IMR-90 (cell line): ENCODE measurements at regions not wholly inside any gene's neighbourhood (a gene's known extent, or its start where the extent isn't known, plus 50 kb on each side); places are given as distances from the start of the nearest gene placed in this dataset.
A peak's percentile ranks its signal among the peaks of the same experiment; 100 is the strongest.

ENCODE experiments used
- ATAC-seq: fragments of 200-7000 bp; cut with Tn5 transposase; 2 replicates; pipeline ENCODE4 v1.9.1; 2020; ENCODE audit warnings: low read depth, mild to moderate bottlenecking, moderate library complexity
- BruUV-seq: library from RNA; stranded (reverse); fragments of 400-500 nt; replicated peaks from 2 replicates; lab custom pipeline; 2021; lab: Mats Ljungman, UMichigan
- CTCF ChIA-PET: fragments of 300-600 bp; formaldehyde crosslinking; extraction: SDS; loops from one replicate; lab custom pipeline; 2021; ENCODE audit warnings: antibody characterized with exemption; lab: Yijun Ruan, JAX
- POLR2A ChIA-PET: fragments of 300-600 bp; sonication (Branson Sonifier 250); formaldehyde crosslinking; loops from one replicate; lab custom pipeline; 2022; ENCODE audit warnings: antibody characterized with exemption; ENCODE audit not compliant: unreplicated experiment; lab: Charles Lee
- DNase-seq: peaks from one replicate; pipeline ENCODE4 v3.0.0; 2013
- H2AFZ ChIP-seq: replicated peaks from 2 replicates; pipeline ENCODE3; 2013; ENCODE audit warnings: low read length, mild to moderate bottlenecking; ENCODE audit not compliant: poor library complexity
- H2AK5ac ChIP-seq: 2 replicates; pipeline ENCODE4 v1.6.1; 2013; ENCODE audit warnings: low read depth, low read length, inconsistent platforms
- H2AK9ac ChIP-seq: replicated peaks from 2 replicates; pipeline ENCODE3; 2013; ENCODE audit warnings: mild to moderate bottlenecking, low read depth, low read length, moderate library complexity; ENCODE audit not compliant: poor library complexity
- H2BK120ac ChIP-seq: 2 replicates; pipeline ENCODE4 v1.6.1; 2013; ENCODE audit warnings: low read depth, low read length, inconsistent platforms
- H2BK15ac ChIP-seq: 3 replicates; pipeline ENCODE4 v1.6.1; 2013; ENCODE audit warnings: low read depth, low read length, inconsistent platforms
- H2BK20ac ChIP-seq: 2 replicates; pipeline ENCODE4 v1.6.1; 2013; ENCODE audit warnings: low read depth, mild to moderate bottlenecking, inconsistent platforms, low read length, moderate library complexity
- H2BK5ac ChIP-seq: 2 replicates; pipeline ENCODE4 v1.6.1; 2013; ENCODE audit warnings: mild to moderate bottlenecking, low read depth, low read length, inconsistent platforms; ENCODE audit not compliant: poor library complexity, severe bottlenecking
- H3K14ac ChIP-seq: replicated peaks from 2 replicates; pipeline ENCODE4 v1.6.1; 2013; ENCODE audit warnings: low read depth, low read length, inconsistent platforms
- H3K18ac ChIP-seq: 2 replicates; pipeline ENCODE4 v1.6.1; 2013; ENCODE audit warnings: low read depth, low read length, control low read depth
- H3K23ac ChIP-seq: 2 replicates; pipeline ENCODE4 v1.6.1; 2013; ENCODE audit warnings: low read depth, low read length, inconsistent platforms
- H3K27ac ChIP-seq: 2 replicates; pipeline ENCODE4 v1.5.1; 2013; ENCODE audit warnings: mild to moderate bottlenecking, control low read depth, low read length; ENCODE audit not compliant: insufficient read depth
- H3K27me3 ChIP-seq: 2 replicates; pipeline ENCODE4 v1.6.1; 2013; ENCODE audit warnings: low read length; ENCODE audit not compliant: control insufficient read depth, insufficient read depth
- H3K36me3 ChIP-seq: 2 replicates; pipeline ENCODE4 v1.6.1; 2013; ENCODE audit warnings: low read length, mixed read lengths; ENCODE audit not compliant: control insufficient read depth, insufficient read depth
- H3K4ac ChIP-seq: 2 replicates; pipeline ENCODE4 v1.6.1; 2013; ENCODE audit warnings: low read depth, low read length, inconsistent platforms
- H3K4me1 ChIP-seq: 2 replicates; pipeline ENCODE4 v1.6.1; 2013; ENCODE audit warnings: low read length, mixed read lengths; ENCODE audit not compliant: control insufficient read depth, insufficient read depth
- H3K4me2 ChIP-seq: 2 replicates; pipeline ENCODE4 v1.6.1; 2013; ENCODE audit warnings: low read depth, mild to moderate bottlenecking, control low read depth, low read length, moderate library complexity
- H3K4me3 ChIP-seq: 2 replicates; pipeline ENCODE4 v1.5.1; 2013; ENCODE audit warnings: low read depth, mild to moderate bottlenecking, control low read depth, low read length, moderate library complexity; ENCODE audit not compliant: insufficient read depth
- H3K56ac ChIP-seq: 2 replicates; pipeline ENCODE4 v1.6.1; 2013; ENCODE audit warnings: low read length, inconsistent platforms; ENCODE audit not compliant: insufficient read depth; ENCODE audit errors: extremely low read depth
- H3K79me1 ChIP-seq, 2 experiments: 2 replicates each; pipeline ENCODE4 v1.6.1; 2013; ENCODE audit warnings: low read length in 2 of 2, inconsistent platforms in 1 of 2, low read depth in 1 of 2
- H3K9ac ChIP-seq: 2 replicates; pipeline ENCODE4 v1.6.1; 2013; ENCODE audit warnings: low read depth, low read length, control low read depth
- H3K9me1 ChIP-seq: 2 replicates; pipeline ENCODE4 v1.6.1; 2013; ENCODE audit warnings: low read length, inconsistent platforms; ENCODE audit not compliant: insufficient read depth
- H3K9me3 ChIP-seq: 2 replicates; pipeline ENCODE4 v1.6.1; 2013; ENCODE audit warnings: low read length; ENCODE audit not compliant: control insufficient read depth, insufficient read depth
- H4K20me1 ChIP-seq: 2 replicates; pipeline ENCODE4 v1.6.1; 2013; ENCODE audit warnings: low read length, inconsistent platforms; ENCODE audit not compliant: insufficient read depth
- H4K5ac ChIP-seq: 2 replicates; pipeline ENCODE4 v1.6.1; 2013; ENCODE audit warnings: mild to moderate bottlenecking, low read depth, low read length, control low read depth
- H4K8ac ChIP-seq, 2 experiments: 2 replicates each; pipeline ENCODE4 v1.6.1; 2013; ENCODE audit warnings: low read depth in 2 of 2, low read length in 2 of 2, control low read depth in 1 of 2, inconsistent platforms in 1 of 2
- H4K91ac ChIP-seq: 2 replicates; pipeline ENCODE4 v1.6.1; 2013; ENCODE audit warnings: low read depth, low read length, inconsistent platforms; ENCODE audit not compliant: insufficient read depth
- CHD1 ChIP-seq: IDR thresholded peaks from 2 replicates; pipeline ENCODE4 v1.6.1; 2012; ENCODE audit warnings: low read depth, low read length, improper control_type of control experiment
- FOS ChIP-seq: fragments of 150-350 bp; IDR thresholded peaks from 2 replicates; pipeline ENCODE4 v1.6.1; 2016; ENCODE audit warnings: low read depth, low read length
- NFE2L2 ChIP-seq: fragments of 150-350 bp; IDR thresholded peaks from 2 replicates; pipeline ENCODE4 v1.6.1; 2016; ENCODE audit warnings: low read depth, mild to moderate bottlenecking, low read length
- RCOR1 ChIP-seq: IDR thresholded peaks from 2 replicates; pipeline ENCODE4 v1.6.1; 2012; ENCODE audit warnings: mild to moderate bottlenecking, low read length, improper control_type of control experiment; ENCODE audit not compliant: insufficient replicate concordance
- dilution Hi-C: fragments of 300-500 bp; cut with HindIII; formaldehyde crosslinking; loops from one replicate; pipeline ENCODE4 v1.14.3; 2018; ENCODE audit warnings: low sequenced_read_pairs; ENCODE audit not compliant: unreplicated experiment
- in situ Hi-C: fragments of 300-500 bp; cut with MboI; formaldehyde crosslinking; loops from 3 replicates; pipeline ENCODE4 v1.14.3; 2019; ENCODE audit warnings: low sequenced_read_pairs, inconsistent platforms, mixed read lengths
- intact Hi-C: fragments of 100-400 bp; cut with micrococcal nuclease; formaldehyde crosslinking; loops from 2 replicates; pipeline ENCODE4 v1.10.0; 2022

GRCh38 chr11:15737320-15737719, 619.0 kb downstream of the SOX6 start:
- H3K9ac ChIP-seq = no peak overlapping the region
- no peak overlapping the region for H2AFZ ChIP-seq
- ATAC-seq (peak; percentile 87), DNase-seq (peak; percentile 69)
- H4K20me1 ChIP-seq = no peaks in the 10 kb centered on the region
- H2BK120ac ChIP-seq = no peak overlapping the region
- no peak overlapping the region for H3K14ac ChIP-seq
- H3K4me1 ChIP-seq = no peaks in the 10 kb centered on the region; the same call in 1 of the 2 replicates
- in situ Hi-C loops = no loop called here
- no peak overlapping the region for H3K4me2 ChIP-seq
- no peak overlapping the region for H4K8ac ChIP-seq
- no peak overlapping the region for H3K4ac ChIP-seq
- H3K79me1 ChIP-seq = no peaks in the 10 kb centered on the region
- BruUV-seq = no TSS peak
- ChIA-PET CTCF (interaction anchor here (1.4 to 1.6 kb wide), 2 partner anchors 11 to 17 kb away, joined by 4 read pairs; no protein-coding TSS in a partner anchor), POLR2A (no interaction called here)
- no peaks in the 10 kb centered on the region for H3K9me1 ChIP-seq
- no peak overlapping the region for H3K18ac ChIP-seq
- H3K23ac ChIP-seq = no peak overlapping the region
- H4K5ac ChIP-seq = no peak overlapping the region
- no peaks in the 10 kb centered on the region for H3K36me3 ChIP-seq
- no peak overlapping the region for H4K91ac ChIP-seq
- intact Hi-C loops = no loop called here
- no peak overlapping the region for H2AK5ac ChIP-seq
- TF ChIP-seq NFE2L2 (peak; percentile 19; the same call in 1 of the 2 replicates), RCOR1 (peak; percentile 71), FOS (peak; percentile 43; the same call in 1 of the 2 replicates), CHD1 (no peak)
- no peaks in the 10 kb centered on the region for H3K9me3 ChIP-seq
- H3K27me3 ChIP-seq = no peaks in the 10 kb centered on the region
- H2BK15ac ChIP-seq = no peak overlapping the region
- no peak overlapping the region for H2AK9ac ChIP-seq
- H3K4me3 ChIP-seq = no peak overlapping the region
- no peak overlapping the region for H3K27ac ChIP-seq
- H2BK20ac ChIP-seq = no peak overlapping the region
- H2BK5ac ChIP-seq = no peak overlapping the region
- dilution Hi-C loops = no loop called here
- no peak overlapping the region for H3K56ac ChIP-seq
